IMR-90 (cell line): ENCODE measurements at regions not wholly inside any gene's neighbourhood (a gene's known extent, or its start where the extent isn't known, plus 50 kb on each side); places are given as distances from the start of the nearest gene placed in this dataset.

Experiments
- ATAC-seq: fragments of 200-7000 bp; cut with Tn5 transposase; 2 replicates; pipeline ENCODE4 v1.9.1; 2020; ENCODE audit warnings: low read depth, mild to moderate bottlenecking, moderate library complexity
- BruUV-seq: library from RNA; stranded (reverse); fragments of 400-500 nt; replicated peaks from 2 replicates; lab custom pipeline; 2021; lab: Mats Ljungman, UMichigan
- CTCF ChIA-PET: fragments of 300-600 bp; formaldehyde crosslinking; extraction: SDS; loops from one replicate; lab custom pipeline; 2021; ENCODE audit warnings: antibody characterized with exemption; lab: Yijun Ruan, JAX
- POLR2A ChIA-PET: fragments of 300-600 bp; sonication (Branson Sonifier 250); formaldehyde crosslinking; loops from one replicate; lab custom pipeline; 2022; ENCODE audit warnings: antibody characterized with exemption; ENCODE audit not compliant: unreplicated experiment; lab: Charles Lee
- DNase-seq: peaks from one replicate; pipeline ENCODE4 v3.0.0; 2013
- H2AFZ ChIP-seq: replicated peaks from 2 replicates; pipeline ENCODE3; 2013; ENCODE audit warnings: low read length, mild to moderate bottlenecking; ENCODE audit not compliant: poor library complexity
- H2AK5ac ChIP-seq: 2 replicates; pipeline ENCODE4 v1.6.1; 2013; ENCODE audit warnings: low read depth, low read length, inconsistent platforms
- H2AK9ac ChIP-seq: replicated peaks from 2 replicates; pipeline ENCODE3; 2013; ENCODE audit warnings: mild to moderate bottlenecking, low read depth, low read length, moderate library complexity; ENCODE audit not compliant: poor library complexity
- H2BK120ac ChIP-seq: 2 replicates; pipeline ENCODE4 v1.6.1; 2013; ENCODE audit warnings: low read depth, low read length, inconsistent platforms
- H2BK15ac ChIP-seq: 3 replicates; pipeline ENCODE4 v1.6.1; 2013; ENCODE audit warnings: low read depth, low read length, inconsistent platforms
- H2BK20ac ChIP-seq: 2 replicates; pipeline ENCODE4 v1.6.1; 2013; ENCODE audit warnings: low read depth, mild to moderate bottlenecking, inconsistent platforms, low read length, moderate library complexity
- H2BK5ac ChIP-seq: 2 replicates; pipeline ENCODE4 v1.6.1; 2013; ENCODE audit warnings: mild to moderate bottlenecking, low read depth, low read length, inconsistent platforms; ENCODE audit not compliant: poor library complexity, severe bottlenecking
- H3K14ac ChIP-seq: replicated peaks from 2 replicates; pipeline ENCODE4 v1.6.1; 2013; ENCODE audit warnings: low read depth, low read length, inconsistent platforms
- H3K18ac ChIP-seq: 2 replicates; pipeline ENCODE4 v1.6.1; 2013; ENCODE audit warnings: low read depth, low read length, control low read depth
- H3K23ac ChIP-seq: 2 replicates; pipeline ENCODE4 v1.6.1; 2013; ENCODE audit warnings: low read depth, low read length, inconsistent platforms
- H3K27ac ChIP-seq: 2 replicates; pipeline ENCODE4 v1.5.1; 2013; ENCODE audit warnings: mild to moderate bottlenecking, control low read depth, low read length; ENCODE audit not compliant: insufficient read depth
- H3K27me3 ChIP-seq: 2 replicates; pipeline ENCODE4 v1.6.1; 2013; ENCODE audit warnings: low read length; ENCODE audit not compliant: control insufficient read depth, insufficient read depth
- H3K36me3 ChIP-seq: 2 replicates; pipeline ENCODE4 v1.6.1; 2013; ENCODE audit warnings: low read length, mixed read lengths; ENCODE audit not compliant: control insufficient read depth, insufficient read depth
- H3K4ac ChIP-seq: 2 replicates; pipeline ENCODE4 v1.6.1; 2013; ENCODE audit warnings: low read depth, low read length, inconsistent platforms
- H3K4me1 ChIP-seq: 2 replicates; pipeline ENCODE4 v1.6.1; 2013; ENCODE audit warnings: low read length, mixed read lengths; ENCODE audit not compliant: control insufficient read depth, insufficient read depth
- H3K4me2 ChIP-seq: 2 replicates; pipeline ENCODE4 v1.6.1; 2013; ENCODE audit warnings: low read depth, mild to moderate bottlenecking, control low read depth, low read length, moderate library complexity
- H3K4me3 ChIP-seq: 2 replicates; pipeline ENCODE4 v1.5.1; 2013; ENCODE audit warnings: low read depth, mild to moderate bottlenecking, control low read depth, low read length, moderate library complexity; ENCODE audit not compliant: insufficient read depth
- H3K56ac ChIP-seq: 2 replicates; pipeline ENCODE4 v1.6.1; 2013; ENCODE audit warnings: low read length, inconsistent platforms; ENCODE audit not compliant: insufficient read depth; ENCODE audit errors: extremely low read depth
- H3K79me1 ChIP-seq, 2 experiments: 2 replicates each; pipeline ENCODE4 v1.6.1; 2013; ENCODE audit warnings: low read length in 2 of 2, inconsistent platforms in 1 of 2, low read depth in 1 of 2
- H3K9ac ChIP-seq: 2 replicates; pipeline ENCODE4 v1.6.1; 2013; ENCODE audit warnings: low read depth, low read length, control low read depth
- H3K9me1 ChIP-seq: 2 replicates; pipeline ENCODE4 v1.6.1; 2013; ENCODE audit warnings: low read length, inconsistent platforms; ENCODE audit not compliant: insufficient read depth
- H3K9me3 ChIP-seq: 2 replicates; pipeline ENCODE4 v1.6.1; 2013; ENCODE audit warnings: low read length; ENCODE audit not compliant: control insufficient read depth, insufficient read depth
- H4K20me1 ChIP-seq: 2 replicates; pipeline ENCODE4 v1.6.1; 2013; ENCODE audit warnings: low read length, inconsistent platforms; ENCODE audit not compliant: insufficient read depth
- H4K5ac ChIP-seq: 2 replicates; pipeline ENCODE4 v1.6.1; 2013; ENCODE audit warnings: mild to moderate bottlenecking, low read depth, low read length, control low read depth
- H4K8ac ChIP-seq, 2 experiments: 2 replicates each; pipeline ENCODE4 v1.6.1; 2013; ENCODE audit warnings: low read depth in 2 of 2, low read length in 2 of 2, control low read depth in 1 of 2, inconsistent platforms in 1 of 2
- H4K91ac ChIP-seq: 2 replicates; pipeline ENCODE4 v1.6.1; 2013; ENCODE audit warnings: low read depth, low read length, inconsistent platforms; ENCODE audit not compliant: insufficient read depth
- BHLHE40 ChIP-seq: fragments of 150-350 bp; IDR thresholded peaks from 2 replicates; pipeline ENCODE4 v1.6.1; 2016; ENCODE audit warnings: mild to moderate bottlenecking, low read depth, low read length
- FOS ChIP-seq: fragments of 150-350 bp; IDR thresholded peaks from 2 replicates; pipeline ENCODE4 v1.6.1; 2016; ENCODE audit warnings: low read depth, low read length
- MXI1 ChIP-seq: IDR thresholded peaks from 2 replicates; pipeline ENCODE4 v1.6.1; 2012; ENCODE audit warnings: low read depth, mild to moderate bottlenecking, low read length, moderate library complexity, borderline replicate concordance
- NFE2L2 ChIP-seq: fragments of 150-350 bp; IDR thresholded peaks from 2 replicates; pipeline ENCODE4 v1.6.1; 2016; ENCODE audit warnings: low read depth, mild to moderate bottlenecking, low read length
- POLR2A ChIP-seq: IDR thresholded peaks from 2 replicates; pipeline ENCODE4 v1.6.1; 2012; ENCODE audit warnings: mild to moderate bottlenecking, low read depth, low read length
- RAD21 ChIP-seq: IDR thresholded peaks from 2 replicates; pipeline ENCODE4 v1.6.1; 2012; ENCODE audit warnings: low read length, improper control_type of control experiment
- RCOR1 ChIP-seq: IDR thresholded peaks from 2 replicates; pipeline ENCODE4 v1.6.1; 2012; ENCODE audit warnings: mild to moderate bottlenecking, low read length, improper control_type of control experiment; ENCODE audit not compliant: insufficient replicate concordance
- RFX5 ChIP-seq: IDR thresholded peaks from 2 replicates; pipeline ENCODE4 v1.8.0; 2012; ENCODE audit warnings: low read depth, mild to moderate bottlenecking, low read length, moderate library complexity
- SMC3 ChIP-seq: fragments of 150-350 bp; IDR thresholded peaks from 2 replicates; pipeline ENCODE4 v1.6.1; 2016; ENCODE audit warnings: low read depth, mild to moderate bottlenecking, antibody characterized with exemption, low read length, moderate library complexity
- WGBS, 2 experiments: methylation state at CpG; one replicate each; pipeline versions ENCODE4 v1.1.5 to v1.1.7; 2013; ENCODE audit warnings: missing lambda C conversion rate in 2 of 2; ENCODE audit not compliant: insufficient read length in 1 of 2; ENCODE audit errors: extremely low coverage in 2 of 2; 5-methylcytosine and 5-hydroxymethylcytosine counted together
- dilution Hi-C: fragments of 300-500 bp; cut with HindIII; formaldehyde crosslinking; loops from one replicate; pipeline ENCODE4 v1.14.3; 2018; ENCODE audit warnings: low sequenced_read_pairs; ENCODE audit not compliant: unreplicated experiment
- in situ Hi-C: fragments of 300-500 bp; cut with MboI; formaldehyde crosslinking; loops from 3 replicates; pipeline ENCODE4 v1.14.3; 2019; ENCODE audit warnings: low sequenced_read_pairs, inconsistent platforms, mixed read lengths
- intact Hi-C: fragments of 100-400 bp; cut with micrococcal nuclease; formaldehyde crosslinking; loops from 2 replicates; pipeline ENCODE4 v1.10.0; 2022

- Histone ChIP-seq H3K56ac (no peak overlapping the region), H3K18ac (no peak overlapping the region), H4K20me1 (no peaks in the 10 kb centered on the region), H3K4me1 (no peaks in the 10 kb centered on the region; the same call in 1 of the 2 replicates), H3K9ac (no peak overlapping the region), H2AK9ac (no peak overlapping the region), H3K36me3 (no peaks in the 10 kb centered on the region), H4K91ac (no peak overlapping the region), H3K27ac (no peak overlapping the region), H2BK5ac (no peak overlapping the region), H3K9me3 (no peaks in the 10 kb centered on the region), H2BK120ac (no peak overlapping the region), H2BK15ac (no peak overlapping the region), H3K4ac (no peak overlapping the region), H3K4me2 (no peak overlapping the region), H3K4me3 (no peak overlapping the region), H3K23ac (no peak overlapping the region), H3K9me1 (no peaks in the 10 kb centered on the region; the same call in 1 of the 2 replicates), H2AK5ac (no peak overlapping the region), H2AFZ (no peak overlapping the region), H4K5ac (no peak overlapping the region), H4K8ac (no peak overlapping the region), H3K79me1 (no peaks in the 10 kb centered on the region), H2BK20ac (no peak overlapping the region), H3K27me3 (no peaks in the 10 kb centered on the region), H3K14ac (no peak overlapping the region)
- DNase-seq (no peak), ATAC-seq (no peak)
- intact Hi-C loops = no loop called here
- in situ Hi-C loops = no loop called here
- dilution Hi-C loops = no loop called here
- TF ChIP-seq MXI1 (no peak), RFX5 (no peak), SMC3 (no peak), RAD21 (no peak), FOS (no peak), NFE2L2 (no peak), BHLHE40 (no peak), POLR2A (no peak), RCOR1 (no peak)
- no CpG with 5 or more reads among the region's 1 CpG for WGBS, 2 experiments
- BruUV-seq = no TSS peak
- CTCF ChIA-PET = no interaction called here
- POLR2A ChIA-PET = no interaction called here
Measured at GRCh38 chr3:159448902-159449301, 539.7 kb upstream of the IL12A start.
